IPS-NIHi7 (cell line): ENCODE measurements at regions not wholly inside any gene's neighbourhood (a gene's known extent, or its start where the extent isn't known, plus 50 kb on each side); places are given as distances from the start of the nearest gene placed in this dataset.
"Not testable (repeated sequence)": the region's sequence is repeated elsewhere in the genome, so short reads cannot be mapped to it uniquely, and the experiment has no call there.

Source experiments
- DNase-seq: peaks from one replicate; pipeline ENCODE4 v3.0.0; 2012; ENCODE audit warnings: mixed read lengths; ENCODE audit errors: extremely low spot score

DNA sequence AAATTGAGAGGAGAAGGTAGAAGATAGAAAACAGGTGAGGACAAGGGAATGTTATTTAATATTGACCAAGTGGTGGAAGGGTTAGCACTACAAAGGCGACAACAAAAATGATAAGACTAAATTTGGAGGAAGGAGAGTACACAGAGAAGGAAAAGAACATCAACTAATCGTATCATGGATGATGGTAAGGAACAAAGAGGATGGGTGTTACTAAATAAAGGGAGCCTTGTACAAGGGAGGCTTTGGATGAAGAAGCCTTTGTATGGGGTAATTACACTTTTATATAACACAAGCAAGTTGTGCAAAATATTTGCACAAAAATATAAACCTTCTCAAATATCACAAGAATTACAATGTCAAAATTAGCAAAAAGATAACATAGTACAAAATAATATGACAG, 125.7 kb downstream of the ZNF608 start:
- no peak for DNase-seq

GRCh38 chr5:124619121-124619520, 127.3 kb downstream of the ZNF608 start:
- DNase-seq: no peak

- DNase-seq: no peak
Measured at GRCh38 chr5:124617787-124618186, 128.7 kb downstream of the ZNF608 start.

- DNase-seq: no peak
Measured at GRCh38 chr5:124614836-124615385, 131.5 kb downstream of the ZNF608 start.

DNA sequence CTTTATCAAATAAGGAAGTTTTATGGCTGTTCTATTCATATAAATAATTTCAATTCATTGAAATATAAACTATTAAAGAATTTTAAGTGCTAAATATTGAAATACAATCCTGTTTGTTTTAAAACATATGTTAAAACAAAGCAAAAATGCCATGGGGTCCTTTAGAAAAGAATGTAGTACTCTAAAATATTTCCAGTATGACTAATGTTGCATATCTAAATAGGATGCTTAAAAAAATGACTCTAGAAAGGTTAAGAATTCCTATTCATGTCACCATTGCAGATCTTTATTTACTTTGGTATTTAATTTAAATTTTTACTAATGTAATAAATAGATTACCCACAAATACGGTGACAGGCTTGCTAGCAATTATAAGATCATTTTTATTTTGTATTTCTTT, 132.3 kb downstream of the ZNF608 start:
- DNase-seq: no peak

DNA sequence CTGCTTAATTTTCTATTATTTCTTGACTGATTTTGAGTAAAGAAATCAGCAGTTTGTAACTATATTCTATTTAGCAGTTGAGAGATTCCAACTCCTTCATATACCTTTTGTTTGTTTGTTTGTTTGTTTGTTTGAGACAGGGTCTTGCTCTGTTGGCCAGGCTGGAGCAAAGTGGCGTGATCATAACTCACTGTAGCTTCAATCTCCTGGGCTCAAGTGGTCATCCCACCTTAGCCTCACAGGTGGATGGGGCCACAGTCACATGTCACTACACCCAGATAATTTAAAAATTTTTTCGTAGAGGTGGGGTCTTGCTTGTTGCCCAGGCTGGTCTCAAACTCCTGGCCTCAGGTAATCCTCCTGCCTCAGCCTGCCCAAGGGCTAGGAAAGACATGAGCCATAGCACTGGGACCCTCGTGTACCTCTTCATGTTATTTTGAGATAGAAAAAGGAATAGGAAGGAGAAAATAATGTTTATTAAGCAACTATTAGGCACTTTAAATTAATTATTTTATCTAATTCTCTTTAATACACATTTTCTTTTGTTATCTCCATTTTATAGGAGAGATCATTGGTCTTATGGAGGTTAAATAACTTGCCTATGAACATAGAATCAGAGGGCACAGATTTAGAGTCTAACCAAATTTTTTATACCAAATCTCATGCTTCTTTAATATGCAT, 133.0 kb downstream of the ZNF608 start:
- DNase-seq: no peak

DNA sequence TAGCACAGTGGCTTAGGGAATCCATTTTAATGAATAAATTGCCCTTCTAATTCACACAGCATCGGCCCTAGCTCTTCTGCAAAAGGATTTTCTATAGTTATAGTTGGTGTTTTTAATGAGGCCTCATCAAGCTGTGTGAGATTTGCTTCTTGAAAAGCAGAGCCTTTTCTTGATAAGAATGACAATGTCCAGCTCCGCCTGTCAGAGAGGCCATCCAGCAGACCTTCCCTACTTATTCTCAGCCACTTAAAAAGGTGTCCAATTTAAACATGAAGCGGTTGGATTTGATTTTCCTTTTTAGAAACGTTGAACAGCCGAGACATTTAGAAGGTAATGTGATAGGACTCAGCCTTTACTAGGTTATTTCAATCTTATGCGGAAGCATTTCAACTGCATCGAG, 134.4 kb downstream of the ZNF608 start:
- DNase-seq: no peak

- DNase-seq: not testable (repeated sequence)
Measured at GRCh38 chr5:124611262-124611661, 135.2 kb downstream of the ZNF608 start.

GRCh38 chr5:124609685-124610084, 136.8 kb downstream of the ZNF608 start:
- DNase-seq: not testable (repeated sequence)

DNA sequence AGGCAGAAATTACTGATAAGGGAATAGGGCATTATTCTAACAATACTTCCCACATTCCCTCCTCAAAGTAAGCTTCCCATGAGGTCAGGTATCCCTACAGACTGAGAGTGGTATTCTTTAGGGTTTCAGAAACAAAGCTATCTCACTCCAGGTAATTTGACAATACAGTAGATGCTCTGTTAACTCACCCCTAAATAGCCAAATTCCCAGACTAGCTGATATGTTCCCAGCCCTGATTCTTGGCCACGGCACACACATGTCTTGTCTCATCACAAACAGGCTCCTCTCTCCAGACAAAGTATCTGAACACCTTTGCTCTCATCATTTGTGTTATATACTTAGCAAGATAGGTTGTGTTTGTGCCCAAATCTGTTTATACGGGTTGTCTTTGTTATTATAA, 139.9 kb downstream of the ZNF608 start:
- DNase-seq: no peak

GRCh38 chr5:124606093-124606492, 140.3 kb downstream of the ZNF608 start:
- no peak for DNase-seq

DNA sequence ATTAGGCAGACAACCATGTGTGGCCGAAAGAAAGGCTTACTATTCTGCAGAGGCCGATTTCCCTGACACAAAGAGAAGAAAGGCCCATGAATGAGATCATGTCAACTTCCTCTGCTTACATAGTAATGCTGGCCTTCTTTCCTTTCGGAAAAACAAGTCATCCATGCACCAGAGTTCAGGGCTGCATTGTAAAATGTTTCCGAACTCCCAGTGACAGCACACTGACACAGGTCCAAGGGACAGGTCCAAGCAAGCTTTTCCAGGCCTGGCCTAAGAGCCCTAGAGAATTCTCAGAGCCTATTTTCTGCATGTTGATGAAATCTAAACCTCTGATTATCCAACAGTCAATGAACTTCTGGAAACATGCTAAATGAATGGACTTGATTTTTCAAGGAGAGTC, 140.9 kb downstream of the ZNF608 start:
- DNase-seq: no peak

DNA sequence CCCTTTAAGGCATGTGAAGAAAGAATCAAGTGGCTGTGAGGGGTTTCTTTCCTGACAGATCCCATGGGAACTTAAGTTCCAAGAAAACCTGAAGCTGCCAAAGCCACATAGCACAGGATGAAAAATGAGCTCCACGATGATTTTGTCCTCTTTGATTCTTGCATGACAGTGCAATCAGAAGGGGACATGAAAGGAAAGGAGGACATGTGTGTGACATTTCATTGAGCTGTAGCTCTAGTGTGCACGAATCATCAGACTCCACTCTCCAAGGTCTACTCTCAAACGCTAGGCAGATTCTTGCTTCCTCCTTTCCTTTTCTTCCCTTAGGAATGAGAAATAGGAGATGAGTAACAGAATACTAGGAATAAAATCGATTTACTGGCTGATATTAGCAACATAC, 142.0 kb downstream of the ZNF608 start:
- DNase-seq: no peak

DNA sequence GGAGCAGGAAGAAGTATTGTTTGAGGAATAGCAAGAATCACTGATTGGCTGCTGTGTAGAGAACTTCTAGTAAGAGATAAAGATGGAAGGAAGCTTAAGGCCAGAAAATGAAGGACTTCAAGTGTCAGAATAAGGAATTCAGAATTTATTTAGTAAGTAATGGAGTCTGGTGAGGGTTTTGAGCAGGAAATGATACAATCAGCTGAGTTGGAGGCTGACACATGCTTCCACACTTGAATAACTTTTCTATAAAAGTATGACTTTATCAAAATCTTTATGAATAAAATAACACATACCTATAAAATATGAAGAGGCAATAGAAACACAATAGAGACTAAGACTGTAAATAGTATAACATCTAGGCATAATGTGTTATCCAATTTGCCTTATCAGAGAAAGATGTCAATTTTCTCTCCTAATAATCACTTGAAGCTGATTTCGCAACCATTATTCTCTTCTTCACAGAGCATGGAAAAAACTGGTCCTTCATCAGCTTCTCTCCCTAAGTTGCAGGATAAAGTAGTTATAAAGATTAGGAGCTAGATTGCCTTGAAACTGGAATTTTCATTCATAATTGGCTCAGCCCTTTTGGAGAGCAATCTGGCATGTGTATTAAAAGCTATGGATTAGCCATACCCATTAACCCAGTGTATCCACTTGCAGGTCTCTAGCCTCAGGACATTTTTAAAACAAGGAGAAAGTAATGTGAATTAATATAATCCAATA, 143.4 kb downstream of the ZNF608 start:
- no peak for DNase-seq

GRCh38 chr5:124599028-124599973, 147.1 kb downstream of the ZNF608 start:
- no peak for DNase-seq

DNA sequence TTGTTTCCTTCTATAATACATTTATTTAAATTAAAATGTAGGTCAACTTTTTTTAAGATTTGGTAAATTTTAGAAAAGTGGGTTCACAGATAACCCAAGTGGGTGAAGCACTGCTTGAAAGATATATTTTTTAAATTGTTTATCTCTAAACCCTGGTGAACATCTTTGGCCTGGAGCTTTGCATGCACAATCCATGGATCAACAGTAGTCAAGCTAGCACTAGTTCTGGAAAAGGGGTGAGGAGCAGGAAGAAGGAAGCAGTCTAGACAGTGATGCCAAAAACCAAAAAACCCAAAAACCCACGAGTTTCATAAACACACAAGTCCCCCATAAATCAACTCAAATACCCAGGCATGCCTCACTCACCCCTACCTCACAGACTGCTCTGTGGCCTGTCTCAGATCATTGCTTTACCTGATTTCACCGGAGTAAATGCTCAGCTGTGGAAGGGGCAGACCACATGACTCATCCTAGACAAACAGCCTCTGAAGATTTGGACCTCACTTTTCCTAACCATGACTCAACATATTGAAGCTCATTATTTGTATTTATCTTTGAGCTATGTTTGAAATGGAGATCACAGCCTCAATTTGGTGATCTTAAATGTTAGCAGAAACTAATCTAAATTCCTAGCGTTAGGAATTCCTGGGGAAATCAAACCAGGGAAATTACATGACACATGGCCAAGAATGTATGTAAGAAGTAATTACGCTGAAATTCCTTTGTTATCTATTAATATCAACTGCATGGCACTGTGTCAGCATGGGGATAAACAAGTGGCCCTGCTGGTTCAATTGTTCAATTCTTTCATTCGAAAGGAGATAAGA, 149.6 kb downstream of the ZNF608 start:
- DNase-seq: no peak

DNA sequence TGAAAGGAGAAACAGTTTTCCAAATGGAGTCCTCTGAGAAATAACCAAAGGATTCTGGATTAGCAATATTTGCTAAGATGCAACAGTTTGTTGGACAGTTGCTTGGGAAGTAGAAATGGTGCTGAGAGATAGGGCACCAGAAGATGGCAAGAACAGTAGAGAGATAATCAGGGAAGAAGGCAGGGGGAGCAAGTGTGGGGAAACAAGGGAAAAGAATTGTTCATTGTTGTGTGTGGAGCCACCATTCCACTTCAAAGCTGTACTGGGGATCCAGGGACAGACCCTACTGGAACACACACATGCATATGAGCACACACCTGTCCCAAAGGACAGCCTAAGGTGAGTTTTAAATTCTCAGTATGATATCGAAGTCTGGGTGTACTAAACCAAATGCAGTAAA, 152.5 kb downstream of the ZNF608 start:
- DNase-seq: no peak

DNA sequence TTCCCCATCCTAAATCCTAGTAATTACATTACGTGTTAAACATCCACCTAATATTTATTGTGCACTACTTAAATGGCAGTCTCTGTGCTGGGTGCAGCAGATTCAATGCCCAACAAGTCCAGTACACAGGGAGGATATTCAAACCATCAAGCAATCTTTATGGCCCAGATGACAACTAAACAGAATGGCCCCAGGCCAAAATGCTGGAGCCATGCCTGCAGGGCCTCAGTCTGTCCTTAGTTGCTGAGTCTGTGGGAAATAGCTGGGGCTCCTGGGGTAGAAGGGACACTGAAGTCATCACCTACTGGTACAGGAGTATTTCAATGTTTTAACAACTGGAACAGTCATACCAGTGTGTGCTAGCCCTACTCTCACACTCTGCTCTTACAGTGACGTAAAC, 153.5 kb downstream of the ZNF608 start:
- DNase-seq: no peak

GRCh38 chr5:124591583-124591982, 154.9 kb downstream of the ZNF608 start:
- DNase-seq: no peak

DNA sequence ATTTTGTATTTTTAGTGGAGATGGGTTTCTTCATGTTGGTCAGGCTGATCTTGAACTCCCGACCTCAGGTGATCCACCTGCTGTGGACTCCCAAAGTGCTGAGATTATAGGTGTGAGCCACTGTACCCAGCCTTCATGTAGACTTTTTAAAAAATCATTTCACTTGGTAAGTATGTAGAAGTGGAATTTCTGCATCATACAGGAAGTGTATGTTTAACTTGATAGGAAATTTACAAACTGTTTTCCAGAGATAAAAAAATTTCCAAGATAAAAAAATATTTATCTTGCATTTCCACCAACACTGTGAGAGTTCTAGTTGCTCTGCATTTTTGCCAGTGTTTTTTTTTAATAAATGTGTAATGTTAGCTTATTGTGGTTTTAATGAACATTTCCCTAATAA, 155.8 kb downstream of the ZNF608 start:
- DNase-seq: no peak

DNA sequence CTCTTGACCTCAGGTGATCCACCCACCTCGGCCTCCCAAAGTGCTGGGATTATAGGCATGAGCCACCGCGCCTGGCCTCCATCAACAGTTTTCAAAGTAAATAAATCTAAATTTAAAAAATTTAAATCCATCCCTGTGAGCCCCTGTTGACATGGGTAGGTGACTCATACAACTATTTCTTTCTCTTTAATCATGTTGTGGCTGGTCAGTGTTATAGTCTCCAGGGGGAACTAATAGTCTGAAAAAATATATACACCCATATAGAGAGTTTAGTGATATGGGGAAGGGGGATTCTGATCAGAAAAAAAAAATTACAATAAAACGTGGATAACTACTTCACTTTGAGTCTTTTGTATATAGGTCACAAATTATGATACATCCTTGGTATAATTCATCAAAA, 159.2 kb downstream of the ZNF608 start:
- DNase-seq: no peak
